ENCODE measurements at regions not wholly inside any gene's neighbourhood (a gene's known extent, or its start where the extent isn't known, plus 50 kb on each side); places are given as distances from the start of the nearest gene placed in this dataset.

GRCh38 chr7:15015545-15016314 lies 113.2 kb upstream of the DGKB start:
- POLR2A ChIA-PET, result no interaction called here
- Mint-ChIP-seq H3K27ac (no peak overlapping the region), H3K4me1 (no peaks in the 10 kb centered on the region), H3K9me3 (peaks cover 0 to 2% (median 0%) of the 10 kb centered on the region in 5 donors), H3K27me3 (no peaks in the 10 kb centered on the region), H3K36me3 (no peaks in the 10 kb centered on the region), H3K4me3 (no peak overlapping the region)
- CTCF ChIA-PET, result interaction anchor here (0.7 to 1.5 kb wide), 2 partner anchors 10 to 16 kb away, joined by 3 to 4 read pairs; no protein-coding TSS in a partner anchor
- Histone ChIP-seq H3K9me3 (ENCODE audit: low read length) (no peaks in the 10 kb centered on the region), H3K36me3 (ENCODE audit: insufficient read depth, low read length) (no peaks in the 10 kb centered on the region), H3K4me3 (ENCODE audit: low read length) (no peak overlapping the region), H3K27ac (ENCODE audit: low read depth, low read length) (no peak overlapping the region), H3K27me3 (ENCODE audit: insufficient read depth, low read length, poor library complexity, severe bottlenecking) (no peaks in the 10 kb centered on the region), H3K4me1 (ENCODE audit: insufficient read depth, low read length) (no peaks in the 10 kb centered on the region)
- peak in 1 of 5 donors; percentile 6 for DNase-seq

DNA sequence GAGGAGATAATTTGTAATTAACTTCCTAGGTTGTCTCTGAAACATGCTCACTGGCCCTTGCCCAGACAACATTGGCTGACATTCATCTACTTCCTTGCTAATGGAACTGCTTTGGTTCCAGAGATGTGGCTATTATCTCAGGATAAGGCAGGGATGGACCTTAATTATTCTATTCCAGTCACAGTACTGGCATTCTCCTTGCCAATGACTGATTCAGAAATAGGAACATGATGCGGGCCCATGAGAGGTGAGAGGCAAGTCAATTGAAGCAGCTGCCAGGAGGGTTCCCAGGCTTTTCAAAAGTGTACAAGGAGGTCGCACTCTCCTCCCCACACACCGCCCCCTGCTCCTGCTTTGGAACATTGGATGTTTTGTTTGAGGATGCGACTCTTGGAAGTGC lies 109.6 kb upstream of the DGKB start:
- no peaks in the 10 kb centered on the region for H3K27me3 ChIP-seq (ENCODE audit: insufficient read depth, low read length, poor library complexity, severe bottlenecking)
- no peak for DNase-seq
- no peaks in the 10 kb centered on the region for H3K36me3 ChIP-seq (ENCODE audit: insufficient read depth, low read length)
- H3K4me1 ChIP-seq (ENCODE audit: insufficient read depth, low read length), result no peaks in the 10 kb centered on the region
- ChIA-PET CTCF (interaction anchor here (1.2 kb wide), 1 partner anchor 23 kb away, joined by 3 read pairs; no protein-coding TSS in a partner anchor), POLR2A (no interaction called here)
- no peaks in the 10 kb centered on the region for H3K9me3 ChIP-seq (ENCODE audit: low read length)
- H3K36me3 Mint-ChIP-seq, result no peaks in the 10 kb centered on the region
- no peaks in the 10 kb centered on the region for H3K27me3 Mint-ChIP-seq
- H3K4me1 Mint-ChIP-seq, result no peaks in the 10 kb centered on the region
- H3K4me3 Mint-ChIP-seq, result no peak overlapping the region
- H3K27ac ChIP-seq (ENCODE audit: low read depth, low read length), result no peak overlapping the region
- H3K4me3 ChIP-seq (ENCODE audit: low read length), result no peak overlapping the region
- H3K27ac Mint-ChIP-seq, result no peak overlapping the region
- peaks cover 0 to 2% (median 0%) of the 10 kb centered on the region in 5 donors for H3K9me3 Mint-ChIP-seq

DNA sequence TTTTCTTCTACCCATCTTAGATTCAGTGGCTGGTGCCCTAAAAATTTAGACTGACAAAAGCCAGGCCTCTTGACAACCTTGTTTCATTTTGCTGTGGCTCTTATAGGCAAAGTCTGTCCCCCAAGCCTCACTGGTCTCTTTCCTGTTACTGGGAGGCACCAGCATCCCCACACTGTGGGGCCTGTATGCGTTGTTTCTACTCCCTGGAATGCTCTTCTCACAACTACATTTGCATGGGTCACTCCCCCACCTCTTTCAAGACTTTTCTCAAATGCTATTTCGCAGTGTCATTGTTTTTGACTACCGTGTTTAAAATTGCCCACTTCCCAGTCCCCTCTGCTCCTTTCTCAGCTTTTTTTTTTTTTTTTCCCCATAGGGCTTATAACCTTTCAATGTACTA lies 108.7 kb upstream of the DGKB start:
- ChIA-PET CTCF (no interaction called here), POLR2A (no interaction called here)
- no peak overlapping the region for H3K4me3 ChIP-seq (ENCODE audit: low read length)
- H3K36me3 Mint-ChIP-seq, result no peaks in the 10 kb centered on the region
- H3K27me3 ChIP-seq (ENCODE audit: insufficient read depth, low read length, poor library complexity, severe bottlenecking), result no peaks in the 10 kb centered on the region
- H3K4me3 Mint-ChIP-seq, result no peak overlapping the region
- no peak overlapping the region for H3K27ac ChIP-seq (ENCODE audit: low read depth, low read length)
- no peak for DNase-seq
- H3K4me1 ChIP-seq (ENCODE audit: insufficient read depth, low read length), result no peaks in the 10 kb centered on the region
- no peaks in the 10 kb centered on the region for H3K4me1 Mint-ChIP-seq
- H3K36me3 ChIP-seq (ENCODE audit: insufficient read depth, low read length), result no peaks in the 10 kb centered on the region
- no peak overlapping the region for H3K27ac Mint-ChIP-seq
- peaks cover 0 to 2% (median 0%) of the 10 kb centered on the region in 5 donors for H3K9me3 Mint-ChIP-seq
- H3K27me3 Mint-ChIP-seq, result no peaks in the 10 kb centered on the region
- H3K9me3 ChIP-seq (ENCODE audit: low read length), result no peaks in the 10 kb centered on the region

DNA sequence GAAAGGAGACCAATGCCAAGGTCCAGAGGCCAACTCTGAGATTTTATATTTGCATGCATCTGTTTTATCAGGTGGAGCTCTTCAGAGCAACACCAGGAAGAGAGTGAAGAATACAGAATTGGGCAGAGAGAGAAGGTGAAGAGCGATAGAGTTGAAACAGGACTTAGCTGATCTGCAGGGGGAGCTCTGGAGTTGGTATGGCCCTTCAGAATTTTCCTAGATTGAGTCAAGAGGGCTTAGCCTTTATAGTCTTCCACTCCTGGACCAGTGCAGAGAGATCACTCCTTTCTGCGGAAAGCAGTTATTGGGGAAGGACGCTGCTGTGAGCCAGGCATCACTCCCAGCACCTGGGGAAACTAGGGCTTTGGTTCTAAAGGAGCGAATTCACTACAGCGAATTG lies 105.0 kb upstream of the DGKB start:
- Mint-ChIP-seq H3K27ac (no peak overlapping the region), H3K4me3 (no peak overlapping the region), H3K9me3 (peaks cover 0 to 2% (median 0%) of the 10 kb centered on the region in 5 donors), H3K4me1 (no peaks in the 10 kb centered on the region), H3K27me3 (no peaks in the 10 kb centered on the region), H3K36me3 (no peaks in the 10 kb centered on the region)
- ChIA-PET POLR2A (no interaction called here), CTCF (no interaction called here)
- Histone ChIP-seq H3K4me1 (ENCODE audit: insufficient read depth, low read length) (no peaks in the 10 kb centered on the region), H3K27me3 (ENCODE audit: insufficient read depth, low read length, poor library complexity, severe bottlenecking) (no peaks in the 10 kb centered on the region), H3K27ac (ENCODE audit: low read depth, low read length) (no peak overlapping the region), H3K36me3 (ENCODE audit: insufficient read depth, low read length) (no peaks in the 10 kb centered on the region), H3K4me3 (ENCODE audit: low read length) (no peak overlapping the region), H3K9me3 (ENCODE audit: low read length) (no peaks in the 10 kb centered on the region)
- no peak for DNase-seq

DNA sequence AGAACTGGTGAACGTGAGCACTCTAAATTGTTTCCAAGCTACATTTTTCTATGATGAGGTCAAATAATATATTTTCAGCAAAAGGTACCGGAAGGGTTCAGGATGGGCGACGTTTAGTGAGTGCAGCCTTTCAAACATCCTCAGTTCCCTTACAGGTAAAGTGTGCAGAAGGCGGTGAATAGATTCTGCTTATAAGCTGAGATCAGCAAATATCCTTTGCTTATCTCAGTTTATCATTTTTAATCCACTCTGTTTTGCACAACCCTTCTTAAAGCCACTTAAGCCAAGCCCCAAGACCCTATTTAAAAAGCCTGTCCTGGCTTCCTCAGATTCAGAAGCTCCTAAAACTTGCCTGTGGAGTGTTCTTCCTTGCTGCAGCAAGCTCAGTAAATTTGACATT lies 103.1 kb upstream of the DGKB start:
- POLR2A ChIA-PET, result no interaction called here
- no peaks in the 10 kb centered on the region for H3K27me3 ChIP-seq (ENCODE audit: insufficient read depth, low read length, poor library complexity, severe bottlenecking)
- no peaks in the 10 kb centered on the region for H3K4me1 Mint-ChIP-seq

DNA sequence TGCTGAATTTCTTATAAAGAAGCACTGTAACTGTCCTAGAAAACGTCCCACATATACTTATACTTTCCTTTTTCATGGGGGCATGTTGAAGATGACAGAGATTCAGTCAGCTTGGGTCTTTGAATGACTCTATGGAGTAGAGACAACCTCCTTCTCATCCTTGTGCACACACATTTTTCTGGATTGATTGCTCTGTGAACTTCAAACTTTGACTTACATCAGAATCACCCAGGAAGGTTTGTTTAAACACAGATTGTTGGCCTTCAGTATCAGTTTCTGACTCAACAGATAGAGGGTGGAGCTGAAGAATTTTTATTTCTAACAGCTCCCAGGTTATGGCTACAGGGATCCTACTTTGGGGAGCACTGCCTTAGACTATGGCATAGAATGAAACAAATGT lies 97.6 kb upstream of the DGKB start:
- Histone ChIP-seq H3K9me3 (ENCODE audit: low read length) (no peaks in the 10 kb centered on the region), H3K4me1 (ENCODE audit: insufficient read depth, low read length) (no peaks in the 10 kb centered on the region), H3K4me3 (ENCODE audit: low read length) (no peak overlapping the region), H3K27me3 (ENCODE audit: insufficient read depth, low read length, poor library complexity, severe bottlenecking) (no peaks in the 10 kb centered on the region), H3K27ac (ENCODE audit: low read depth, low read length) (no peak overlapping the region), H3K36me3 (ENCODE audit: insufficient read depth, low read length) (no peaks in the 10 kb centered on the region)
- DNase-seq, result no peak
- Mint-ChIP-seq H3K9me3 (peaks cover 0 to 2% (median 0%) of the 10 kb centered on the region in 5 donors), H3K27me3 (no peaks in the 10 kb centered on the region), H3K36me3 (no peaks in the 10 kb centered on the region), H3K4me1 (no peaks in the 10 kb centered on the region), H3K27ac (no peak overlapping the region), H3K4me3 (no peak overlapping the region)
- ChIA-PET CTCF (no interaction called here), POLR2A (no interaction called here)

More for the DNA sequence above, 103.1 kb upstream of the DGKB start:
- Histone ChIP-seq H3K4me1 (ENCODE audit: insufficient read depth, low read length) (no peaks in the 10 kb centered on the region), H3K4me3 (ENCODE audit: low read length) (no peak overlapping the region), H3K9me3 (ENCODE audit: low read length) (no peaks in the 10 kb centered on the region), H3K27ac (ENCODE audit: low read depth, low read length) (no peak overlapping the region), H3K36me3 (ENCODE audit: insufficient read depth, low read length) (no peaks in the 10 kb centered on the region)
- CTCF ChIA-PET, result interaction anchor here (1.0 kb wide), 1 partner anchor 10 kb away, joined by 4 read pairs; no protein-coding TSS in a partner anchor
- Mint-ChIP-seq H3K27ac (no peak overlapping the region), H3K9me3 (peaks cover 0 to under 1% (median 0%) of the 10 kb centered on the region in 5 donors), H3K36me3 (no peaks in the 10 kb centered on the region), H3K4me3 (no peak overlapping the region), H3K27me3 (no peaks in the 10 kb centered on the region)
- DNase-seq, result no peak

GRCh38 chr7:14999331-14999730 lies 96.8 kb upstream of the DGKB start:
- H3K27ac Mint-ChIP-seq, result no peak overlapping the region
- no peak overlapping the region for H3K4me3 ChIP-seq (ENCODE audit: low read length)
- POLR2A ChIA-PET, result no interaction called here
- CTCF ChIA-PET, result no interaction called here
- peaks cover 0 to 2% (median 0%) of the 10 kb centered on the region in 5 donors for H3K9me3 Mint-ChIP-seq
- H3K4me3 Mint-ChIP-seq, result no peak overlapping the region
- no peaks in the 10 kb centered on the region for H3K27me3 ChIP-seq (ENCODE audit: insufficient read depth, low read length, poor library complexity, severe bottlenecking)
- DNase-seq, result no peak
- no peaks in the 10 kb centered on the region for H3K4me1 Mint-ChIP-seq
- H3K9me3 ChIP-seq (ENCODE audit: low read length), result no peaks in the 10 kb centered on the region
- no peaks in the 10 kb centered on the region for H3K27me3 Mint-ChIP-seq
- H3K36me3 ChIP-seq (ENCODE audit: insufficient read depth, low read length), result no peaks in the 10 kb centered on the region
- H3K4me1 ChIP-seq (ENCODE audit: insufficient read depth, low read length), result no peaks in the 10 kb centered on the region
- no peaks in the 10 kb centered on the region for H3K36me3 Mint-ChIP-seq
- no peak overlapping the region for H3K27ac ChIP-seq (ENCODE audit: low read depth, low read length)

- Histone ChIP-seq H3K9me3 (ENCODE audit: low read length) (no peaks in the 10 kb centered on the region), H3K27ac (ENCODE audit: low read depth, low read length) (no peak overlapping the region), H3K4me3 (ENCODE audit: low read length) (no peak overlapping the region), H3K27me3 (ENCODE audit: insufficient read depth, low read length, poor library complexity, severe bottlenecking) (no peaks in the 10 kb centered on the region), H3K4me1 (ENCODE audit: insufficient read depth, low read length) (no peaks in the 10 kb centered on the region), H3K36me3 (ENCODE audit: insufficient read depth, low read length) (no peaks in the 10 kb centered on the region)
- POLR2A ChIA-PET, result no interaction called here
- CTCF ChIA-PET, result no interaction called here
- Mint-ChIP-seq H3K9me3 (peaks cover 0 to 2% (median 0%) of the 10 kb centered on the region in 5 donors), H3K4me1 (no peaks in the 10 kb centered on the region), H3K27ac (no peak overlapping the region), H3K4me3 (no peak overlapping the region), H3K27me3 (no peaks in the 10 kb centered on the region), H3K36me3 (no peaks in the 10 kb centered on the region)
- no peak for DNase-seq
These were observed 93.2 kb upstream of the DGKB start for GRCh38 chr7:14995774-14996173.
